CD4-positive, alpha-beta T cell treated with Interleukin-2 at 100 ng/mL for 4 hours (primary cell): ENCODE measurements at regions not wholly inside any gene's neighbourhood (a gene's known extent, or its start where the extent isn't known, plus 50 kb on each side); places are given as distances from the start of the nearest gene placed in this dataset.
"Not testable (repeated sequence)": the region's sequence is repeated elsewhere in the genome, so short reads cannot be mapped to it uniquely, and the experiment has no call there.

Experiments used
- DNase-seq: peaks from one replicate; pipeline ENCODE4 v3.0.0-alpha.2; 2020; ENCODE audit warnings: low spot score

GRCh38 chr2:198913394-198914152 is 544.2 kb downstream of the SATB2 start:
- no peak for DNase-seq

- no peak for DNase-seq
Measured at GRCh38 chr2:198909525-198910267, 548.0 kb downstream of the SATB2 start.

GRCh38 chr2:198905881-198906612 is 551.7 kb downstream of the SATB2 start:
- no peak for DNase-seq

GRCh38 chr2:198901894-198902293 is 555.8 kb downstream of the SATB2 start:
- DNase-seq: no peak

GRCh38 chr2:198900141-198900540 is 557.6 kb downstream of the SATB2 start:
- DNase-seq: no peak

GRCh38 chr2:198890490-198890889 is 567.2 kb downstream of the SATB2 start:
- DNase-seq: no peak

GRCh38 chr2:198883604-198884003 is 574.1 kb downstream of the SATB2 start:
- DNase-seq: no peak

GRCh38 chr2:198880986-198881385 is 576.8 kb downstream of the SATB2 start:
- DNase-seq: no peak

- no peak for DNase-seq
Measured at GRCh38 chr2:198880421-198880820, 577.3 kb downstream of the SATB2 start.

GRCh38 chr2:198874472-198874858 is 583.3 kb downstream of the SATB2 start:
- DNase-seq: no peak

- DNase-seq: no peak
Measured at GRCh38 chr2:198873503-198874471, 584.0 kb downstream of the SATB2 start.

GRCh38 chr2:198863655-198864054 is 594.1 kb downstream of the SATB2 start:
- no peak for DNase-seq

GRCh38 chr2:198861080-198861479 is 596.7 kb downstream of the SATB2 start:
- DNase-seq: no peak

- no peak for DNase-seq
Measured at GRCh38 chr2:198857246-198857645, 600.5 kb downstream of the SATB2 start.

GRCh38 chr2:198855746-198856145 is 602.0 kb downstream of the SATB2 start:
- not testable (repeated sequence) for DNase-seq

GRCh38 chr2:198852248-198852647 is 605.5 kb downstream of the SATB2 start:
- DNase-seq: no peak

- no peak for DNase-seq
Measured at GRCh38 chr2:198825534-198825933, 632.2 kb downstream of the SATB2 start.

GRCh38 chr2:198817536-198817935 is 640.2 kb downstream of the SATB2 start:
- no peak for DNase-seq

- DNase-seq: no peak
Measured at GRCh38 chr2:198815626-198816025, 642.1 kb downstream of the SATB2 start.

GRCh38 chr2:198811198-198811597 is 646.5 kb downstream of the SATB2 start:
- no peak for DNase-seq

GRCh38 chr2:198809976-198810375 is 647.8 kb downstream of the SATB2 start:
- no peak for DNase-seq

GRCh38 chr2:198807131-198807530 is 650.6 kb downstream of the SATB2 start:
- no peak for DNase-seq
